ENCODE measurements at regions not wholly inside any gene's neighbourhood (a gene's known extent, or its start where the extent isn't known, plus 50 kb on each side); places are given as distances from the start of the nearest gene placed in this dataset.

GRCh38 chr1:228999446-229000170, 264.3 kb downstream of the RHOU start:
- TF ChIP-seq POLR2A (IDR thresholded peaks at IDR 0.05; ENCODE audit: low read depth, low read length) (no peak), SPI1 (IDR thresholded peaks at IDR 0.05; ENCODE audit: low read depth, low read length) (no peak)

All from GM12891 (cell line).